ENCODE measurements at regions not wholly inside any gene's neighbourhood (a gene's known extent, or its start where the extent isn't known, plus 50 kb on each side); places are given as distances from the start of the nearest gene placed in this dataset.

DNA sequence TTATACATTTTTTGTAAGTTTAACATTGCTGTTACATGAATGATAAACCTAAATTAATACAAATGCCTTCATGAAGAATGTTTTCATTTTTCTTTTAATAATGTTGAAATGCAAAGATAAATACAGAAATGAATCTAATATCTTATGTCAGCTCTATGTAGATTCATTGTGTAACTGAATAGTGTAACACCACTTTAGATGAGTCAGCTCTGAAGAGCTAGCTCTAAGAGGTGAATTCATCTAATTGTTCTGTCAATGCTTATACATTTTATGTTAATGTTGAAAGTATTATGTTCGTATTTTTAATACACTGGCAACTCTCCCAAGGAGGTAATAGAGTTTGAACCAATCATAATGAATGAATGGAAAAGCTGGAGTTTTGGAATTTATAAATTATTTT is 146.9 kb upstream of the FMR1 start:
- no CpG with 5 or more reads among the region's 1 CpG for WGBS (ENCODE audit: extremely low coverage, insufficient read length, low lambda C conversion rate)
- Histone ChIP-seq H2BK15ac (ENCODE audit: low read depth, low read length) (no peak overlapping the region), H4K20me1 (ENCODE audit: control insufficient read depth, insufficient read depth, insufficient read length) (no peaks in the 10 kb centered on the region), H2BK5ac (ENCODE audit: insufficient read length, low read length) (no peak overlapping the region), H3K4me2 (ENCODE audit: insufficient read depth, insufficient read length, low read length) (no peak overlapping the region), H2AFZ (ENCODE audit: low read length) (no peak overlapping the region), H3K4me1 (ENCODE audit: insufficient read depth, low read length) (no peaks in the 10 kb centered on the region), H3K9me3 (ENCODE audit: control insufficient read depth, low read depth, low read length) (peaks cover 12% of the 10 kb centered on the region), H4K5ac (ENCODE audit: insufficient read length, low read depth, low read length) (no peak overlapping the region), H3K9ac (ENCODE audit: extremely low read depth, insufficient read length, low read length) (no peak overlapping the region), H4K91ac (ENCODE audit: insufficient read length, low read depth, low read length) (no peak overlapping the region), H3K79me2 (ENCODE audit: insufficient read depth, low read length) (no peaks in the 10 kb centered on the region), H4K8ac (replicated peaks; ENCODE audit: insufficient read length, low read depth, low read length) (no peak overlapping the region), H2BK20ac (ENCODE audit: low read depth, low read length, poor library complexity, severe bottlenecking) (no peak overlapping the region), H2BK120ac (ENCODE audit: low read depth, low read length, poor library complexity, severe bottlenecking) (no peak overlapping the region), H2BK12ac (ENCODE audit: insufficient read length, low read depth, low read length) (no peak overlapping the region), H3K4ac (ENCODE audit: low read depth, low read length) (no peak overlapping the region), H3K18ac (ENCODE audit: insufficient read length, low read depth, low read length) (no peak overlapping the region), H3K27ac (ENCODE audit: insufficient read length, low read depth, low read length) (no peak overlapping the region), H3K23ac (ENCODE audit: insufficient read length, low read depth, low read length) (no peak overlapping the region), H2AK5ac (ENCODE audit: insufficient read length, low read length) (no peak overlapping the region), H3K14ac (ENCODE audit: insufficient read depth, low read length) (no peak overlapping the region), H3K27me3 (ENCODE audit: insufficient read depth, low read length) (no peaks in the 10 kb centered on the region), H3K23me2 (ENCODE audit: insufficient read length, low read depth, low read length, poor library complexity, severe bottlenecking) (no peaks in the 10 kb centered on the region), H3K79me1 (ENCODE audit: insufficient read depth, low read depth, low read length, poor library complexity, severe bottlenecking) (no peaks in the 10 kb centered on the region), H3T11ph (ENCODE audit: low read length) (no peak overlapping the region), H3K56ac (ENCODE audit: insufficient read length, low read depth, low read length) (no peak overlapping the region)
- Mint-ChIP-seq H3K4me3 (no peak overlapping the region), H3K9me3 (peaks cover 56 to 57% of the 10 kb centered on the region in 2 experiments), H3K4me1 (no peaks in the 10 kb centered on the region), H3K36me3 (ENCODE audit: insufficient read depth in 1 of 3, low read depth in 3 of 3) (no peaks in the 10 kb centered on the region; a peak in 1 of 7 replicates), H3K27ac (no peak overlapping the region), H3K27me3 (ENCODE audit: low read depth) (peaks cover 41% of the 10 kb centered on the region)
- TF ChIP-seq, protein P1, sequence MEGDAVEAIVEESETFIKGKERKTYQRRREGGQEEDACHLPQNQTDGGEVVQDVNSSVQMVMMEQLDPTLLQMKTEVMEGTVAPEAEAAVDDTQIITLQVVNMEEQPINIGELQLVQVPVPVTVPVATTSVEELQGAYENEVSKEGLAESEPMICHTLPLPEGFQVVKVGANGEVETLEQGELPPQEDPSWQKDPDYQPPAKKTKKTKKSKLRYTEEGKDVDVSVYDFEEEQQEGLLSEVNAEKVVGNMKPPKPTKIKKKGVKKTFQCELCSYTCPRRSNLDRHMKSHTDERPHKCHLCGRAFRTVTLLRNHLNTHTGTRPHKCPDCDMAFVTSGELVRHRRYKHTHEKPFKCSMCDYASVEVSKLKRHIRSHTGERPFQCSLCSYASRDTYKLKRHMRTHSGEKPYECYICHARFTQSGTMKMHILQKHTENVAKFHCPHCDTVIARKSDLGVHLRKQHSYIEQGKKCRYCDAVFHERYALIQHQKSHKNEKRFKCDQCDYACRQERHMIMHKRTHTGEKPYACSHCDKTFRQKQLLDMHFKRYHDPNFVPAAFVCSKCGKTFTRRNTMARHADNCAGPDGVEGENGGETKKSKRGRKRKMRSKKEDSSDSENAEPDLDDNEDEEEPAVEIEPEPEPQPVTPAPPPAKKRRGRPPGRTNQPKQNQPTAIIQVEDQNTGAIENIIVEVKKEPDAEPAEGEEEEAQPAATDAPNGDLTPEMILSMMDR (conservative IDR thresholded peaks at IDR 0.05) = no peak
- no peak for DNase-seq

Measured in H9 (cell line).